Suppressor macrophage treated with lipopolysaccharide for 1 hour (primary cell): ENCODE measurements at regions not wholly inside any gene's neighbourhood (a gene's known extent, or its start where the extent isn't known, plus 50 kb on each side); places are given as distances from the start of the nearest gene placed in this dataset.
A peak's percentile ranks its signal among the peaks of the same experiment; 100 is the strongest.
"Not testable (repeated sequence)": the region's sequence is repeated elsewhere in the genome, so short reads cannot be mapped to it uniquely, and the experiment has no call there.

Experiments used
- DNase-seq, 3 donors: peaks; one replicate each; pipeline ENCODE4 v3.0.0-alpha.2; 2020 to 2022

GRCh38 chr20:11145616-11146015, 471.8 kb upstream of the JAG1 start:
- no peak for DNase-seq

- no peak for DNase-seq
Measured at GRCh38 chr20:11153819-11154218, 480.0 kb upstream of the JAG1 start.

GRCh38 chr20:11155156-11155756, 481.5 kb upstream of the JAG1 start:
- DNase-seq: no peak

- DNase-seq: no peak
Measured at GRCh38 chr20:11156922-11157321, 483.1 kb upstream of the JAG1 start.

GRCh38 chr20:11158146-11158545, 484.3 kb upstream of the JAG1 start:
- no peak for DNase-seq

GRCh38 chr20:11158589-11158988, 484.8 kb upstream of the JAG1 start:
- no peak for DNase-seq

GRCh38 chr20:11159728-11160127, 485.9 kb upstream of the JAG1 start:
- DNase-seq: no peak

- no peak for DNase-seq
Measured at GRCh38 chr20:11162026-11162775, 488.4 kb upstream of the JAG1 start.

GRCh38 chr20:11165789-11166188, 492.0 kb upstream of the JAG1 start:
- DNase-seq: no peak

GRCh38 chr20:11166712-11167111, 492.9 kb upstream of the JAG1 start:
- DNase-seq: no peak

GRCh38 chr20:11168026-11168425, 494.2 kb upstream of the JAG1 start:
- no peak for DNase-seq

- no peak for DNase-seq
Measured at GRCh38 chr20:11170025-11170424, 496.2 kb upstream of the JAG1 start.

- no peak for DNase-seq
Measured at GRCh38 chr20:11170565-11170964, 496.8 kb upstream of the JAG1 start.

- no peak for DNase-seq
Measured at GRCh38 chr20:11172881-11173280, 499.1 kb upstream of the JAG1 start.

GRCh38 chr20:11173916-11174315, 500.1 kb upstream of the JAG1 start:
- no peak for DNase-seq

- no peak for DNase-seq
Measured at GRCh38 chr20:11174861-11175260, 501.1 kb upstream of the JAG1 start.

- DNase-seq: no peak
Measured at GRCh38 chr20:11176431-11176830, 502.6 kb upstream of the JAG1 start.

GRCh38 chr20:11178946-11179654, 505.3 kb upstream of the JAG1 start:
- no peak for DNase-seq

- no peak for DNase-seq
Measured at GRCh38 chr20:11180186-11180585, 506.4 kb upstream of the JAG1 start.

- not testable (repeated sequence) for DNase-seq
Measured at GRCh38 chr20:11181129-11181528, 507.3 kb upstream of the JAG1 start.

- DNase-seq: no peak
Measured at GRCh38 chr20:11181966-11182365, 508.2 kb upstream of the JAG1 start.

- peak; percentile 63 to 76 (median 74) for DNase-seq
Measured at GRCh38 chr20:11182720-11183119, 508.9 kb upstream of the JAG1 start.

GRCh38 chr20:11186301-11187008, 512.7 kb upstream of the JAG1 start:
- DNase-seq: no peak
